ENCODE measurements at regions not wholly inside any gene's neighbourhood (a gene's known extent, or its start where the extent isn't known, plus 50 kb on each side); places are given as distances from the start of the nearest gene placed in this dataset.
A peak's percentile ranks its signal among the peaks of the same experiment; 100 is the strongest.

- DNase-seq: no peak
- H3F3A ChIP-seq (replicated peaks; ENCODE audit: insufficient read depth): peaks cover 15% of the 10 kb centered on the region
Observed at GRCh38 chr1:87220993-87221392, 107.7 kb upstream of the LMO4 start.

DNA sequence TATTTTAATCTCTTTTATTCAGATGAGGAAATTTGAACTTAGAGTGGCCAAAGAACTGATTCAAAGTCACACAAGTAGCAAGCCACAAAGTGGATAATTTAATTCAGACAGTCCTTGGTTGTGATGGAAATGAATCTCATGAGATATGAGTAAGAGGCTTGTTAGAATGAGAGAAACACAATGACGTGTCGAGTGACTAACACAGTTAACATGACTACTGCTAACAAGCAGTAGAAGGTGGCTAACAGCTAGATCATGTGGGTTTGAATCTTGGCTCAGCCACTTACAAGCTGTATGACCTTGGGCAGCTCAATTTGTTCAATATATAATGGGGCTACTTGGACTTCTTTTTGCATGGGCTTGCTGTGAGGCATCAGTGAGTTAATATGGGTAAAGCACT, 104.5 kb upstream of the LMO4 start:
- Histone ChIP-seq H3K9ac (peak overlapping the region; percentile 22; the same call in 1 of the 2 replicates), H3K9me2 (no peaks in the 10 kb centered on the region), H3F3A (replicated peaks; ENCODE audit: insufficient read depth) (peaks cover 23% of the 10 kb centered on the region), H2AFZ (ENCODE audit: low read depth) (no peak overlapping the region), H3K9me3 (no peaks in the 10 kb centered on the region), H3K36me3 (replicated peaks in 1 of 2; ENCODE audit: control insufficient read depth in 1 of 2, insufficient read depth in 2 of 2, low read length in 1 of 2) (no peaks in the 10 kb centered on the region), H4K20me1 (ENCODE audit: insufficient read depth) (no peaks in the 10 kb centered on the region), H3K79me2 (ENCODE audit: insufficient read depth) (no peaks in the 10 kb centered on the region), H3K4me1 (ENCODE audit: control insufficient read depth in 1 of 2, insufficient read depth in 2 of 2, low read depth in 1 of 2, low read length in 1 of 2) (peaks cover 0 to 17% of the 10 kb centered on the region in 2 experiments; a peak in 3 of 4 replicates), H3K4me3 (ENCODE audit: low read depth in 2 of 2, low read length in 1 of 2) (no peak overlapping the region), H3K27me3 (ENCODE audit: insufficient read depth) (no peaks in the 10 kb centered on the region), H3K4me2 (peak overlapping the region; percentile 5; the same call in 1 of the 2 replicates), H3K27ac (ENCODE audit: low read depth in 2 of 2, low read length in 1 of 2) (peak overlapping the region in 1 of 2 experiments; percentile 84; a peak in 2 of 4 replicates)
- whole genome bisulfite sequencing (ENCODE audit: low lambda C conversion rate): 30% methylated on average over 2 of the region's 2 CpGs
- ChIA-PET POLR2A (no interaction called here), CTCF (no interaction called here)
- peak; percentile 67; the same call in 1 of the 2 replicates for TF ChIP-seq JUND (IDR thresholded peaks at IDR 0.05)
- peak; percentile 88 for TF ChIP-seq FOSL2 (IDR thresholded peaks at IDR 0.05; ENCODE audit: borderline replicate concordance, low read depth)
- peak in 1 of 2 experiments; percentile 30; a peak in 1 of 4 replicates for TF ChIP-seq EP300 (IDR thresholded peaks at IDR 0.05; ENCODE audit: borderline replicate concordance in 1 of 2, low read depth in 1 of 2, low read length in 1 of 2)
- TF ChIP-seq, protein P1, sequence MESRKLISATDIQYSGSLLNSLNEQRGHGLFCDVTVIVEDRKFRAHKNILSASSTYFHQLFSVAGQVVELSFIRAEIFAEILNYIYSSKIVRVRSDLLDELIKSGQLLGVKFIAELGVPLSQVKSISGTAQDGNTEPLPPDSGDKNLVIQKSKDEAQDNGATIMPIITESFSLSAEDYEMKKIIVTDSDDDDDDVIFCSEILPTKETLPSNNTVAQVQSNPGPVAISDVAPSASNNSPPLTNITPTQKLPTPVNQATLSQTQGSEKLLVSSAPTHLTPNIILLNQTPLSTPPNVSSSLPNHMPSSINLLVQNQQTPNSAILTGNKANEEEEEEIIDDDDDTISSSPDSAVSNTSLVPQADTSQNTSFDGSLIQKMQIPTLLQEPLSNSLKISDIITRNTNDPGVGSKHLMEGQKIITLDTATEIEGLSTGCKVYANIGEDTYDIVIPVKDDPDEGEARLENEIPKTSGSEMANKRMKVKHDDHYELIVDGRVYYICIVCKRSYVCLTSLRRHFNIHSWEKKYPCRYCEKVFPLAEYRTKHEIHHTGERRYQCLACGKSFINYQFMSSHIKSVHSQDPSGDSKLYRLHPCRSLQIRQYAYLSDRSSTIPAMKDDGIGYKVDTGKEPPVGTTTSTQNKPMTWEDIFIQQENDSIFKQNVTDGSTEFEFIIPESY (IDR thresholded peaks at IDR 0.05; ENCODE audit: borderline replicate concordance, low read depth): no peak
- peak; percentile 64; the same call in 1 of the 2 replicates for TF ChIP-seq NFIC (IDR thresholded peaks at IDR 0.05; ENCODE audit: borderline replicate concordance)
- TF ChIP-seq, protein P2, sequence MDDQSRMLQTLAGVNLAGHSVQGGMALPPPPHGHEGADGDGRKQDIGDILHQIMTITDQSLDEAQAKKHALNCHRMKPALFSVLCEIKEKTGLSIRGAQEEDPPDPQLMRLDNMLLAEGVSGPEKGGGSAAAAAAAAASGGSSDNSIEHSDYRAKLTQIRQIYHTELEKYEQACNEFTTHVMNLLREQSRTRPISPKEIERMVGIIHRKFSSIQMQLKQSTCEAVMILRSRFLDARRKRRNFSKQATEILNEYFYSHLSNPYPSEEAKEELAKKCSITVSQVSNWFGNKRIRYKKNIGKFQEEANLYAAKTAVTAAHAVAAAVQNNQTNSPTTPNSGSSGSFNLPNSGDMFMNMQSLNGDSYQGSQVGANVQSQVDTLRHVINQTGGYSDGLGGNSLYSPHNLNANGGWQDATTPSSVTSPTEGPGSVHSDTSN (IDR thresholded peaks at IDR 0.05): peak; percentile 35; the same call in 1 of the 2 replicates
- no peak for TF ChIP-seq NRF1 (IDR thresholded peaks at IDR 0.05; ENCODE audit: low read depth, low read length)
- TF ChIP-seq TCF12 (IDR thresholded peaks at IDR 0.05): peak; percentile 46
- TF ChIP-seq IRF3 (IDR thresholded peaks at IDR 0.05; ENCODE audit: low read depth, low read length): no peak
- no peak for DNase-seq

More at GRCh38 chr1:87220993-87221392, 107.7 kb upstream of the LMO4 start:
- no peaks in the 10 kb centered on the region for H4K20me1 ChIP-seq (ENCODE audit: insufficient read depth)
- no peaks in the 10 kb centered on the region for H3K79me2 ChIP-seq (ENCODE audit: insufficient read depth)
- H3K27me3 ChIP-seq (ENCODE audit: insufficient read depth): no peaks in the 10 kb centered on the region
- H3K9me2 ChIP-seq: no peaks in the 10 kb centered on the region
- H3K36me3 ChIP-seq (replicated peaks in 1 of 2; ENCODE audit: control insufficient read depth in 1 of 2, insufficient read depth in 2 of 2, low read length in 1 of 2): no peaks in the 10 kb centered on the region
- WGBS (ENCODE audit: low lambda C conversion rate): 81% methylated on average over 1 of the region's 1 CpG
- no peak for TF ChIP-seq SMC3 (IDR thresholded peaks at IDR 0.05; ENCODE audit: low read depth, low read length)
- TF ChIP-seq, protein P3, sequence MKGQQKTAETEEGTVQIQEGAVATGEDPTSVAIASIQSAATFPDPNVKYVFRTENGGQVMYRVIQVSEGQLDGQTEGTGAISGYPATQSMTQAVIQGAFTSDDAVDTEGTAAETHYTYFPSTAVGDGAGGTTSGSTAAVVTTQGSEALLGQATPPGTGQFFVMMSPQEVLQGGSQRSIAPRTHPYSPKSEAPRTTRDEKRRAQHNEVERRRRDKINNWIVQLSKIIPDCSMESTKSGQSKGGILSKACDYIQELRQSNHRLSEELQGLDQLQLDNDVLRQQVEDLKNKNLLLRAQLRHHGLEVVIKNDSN (IDR thresholded peaks at IDR 0.05; ENCODE audit: borderline replicate concordance, low read depth): no peak
- ChIA-PET POLR2A (no interaction called here), CTCF (no interaction called here)
- no peak overlapping the region for H3K9ac ChIP-seq
- H2AFZ ChIP-seq (ENCODE audit: low read depth): no peak overlapping the region
- H3K9me3 ChIP-seq: no peaks in the 10 kb centered on the region
- no peak overlapping the region for H3K27ac ChIP-seq (ENCODE audit: low read depth in 2 of 2, low read length in 1 of 2)
- no peak overlapping the region for H3K4me3 ChIP-seq (ENCODE audit: low read depth in 2 of 2, low read length in 1 of 2)
- no peak overlapping the region for H3K4me2 ChIP-seq
- H3K4me1 ChIP-seq (ENCODE audit: control insufficient read depth in 1 of 2, insufficient read depth in 2 of 2, low read depth in 1 of 2, low read length in 1 of 2): peaks cover 0 to 8% of the 10 kb centered on the region in 2 experiments; a peak in 1 of 4 replicates

Measured in SK-N-SH (cell line).